GF-D8 (cell line): ENCODE measurements at regions not wholly inside any gene's neighbourhood (a gene's known extent, or its start where the extent isn't known, plus 50 kb on each side); places are given as distances from the start of the nearest gene placed in this dataset.
A peak's percentile ranks its signal among the peaks of the same experiment; 100 is the strongest.
"Not testable (repeated sequence)": the region's sequence is repeated elsewhere in the genome, so short reads cannot be mapped to it uniquely, and the experiment has no call there.

Experiments used
- DNase-seq: peaks from one replicate; lab custom pipeline; 2025; lab: John Stamatoyannopoulos, UW

- no peak for DNase-seq
Measured at GRCh38 chr3:5035113-5035512, 55.9 kb downstream of the BHLHE40 start.

GRCh38 chr3:5035692-5036391 is 56.6 kb downstream of the BHLHE40 start:
- no peak for DNase-seq

GRCh38 chr3:5036392-5036766 is 57.1 kb downstream of the BHLHE40 start:
- no peak for DNase-seq

GRCh38 chr3:5036858-5037257 is 57.6 kb downstream of the BHLHE40 start:
- no peak for DNase-seq

- DNase-seq, result no peak
Measured at GRCh38 chr3:5039585-5039984, 60.3 kb downstream of the BHLHE40 start.

- no peak for DNase-seq
Measured at GRCh38 chr3:5041315-5041714, 62.1 kb downstream of the BHLHE40 start.

- DNase-seq, result no peak
Measured at GRCh38 chr3:5045961-5046360, 66.7 kb downstream of the BHLHE40 start.

- DNase-seq, result no peak
Measured at GRCh38 chr3:5047764-5048419, 68.7 kb downstream of the BHLHE40 start.

- no peak for DNase-seq
Measured at GRCh38 chr3:5051772-5052171, 70.3 kb upstream of the ARL8B start.

- DNase-seq, result no peak
Measured at GRCh38 chr3:5052247-5052646, 69.8 kb upstream of the ARL8B start.

- no peak for DNase-seq
Measured at GRCh38 chr3:5053021-5053831, 68.9 kb upstream of the ARL8B start.

- DNase-seq, result peak; percentile 65
Measured at GRCh38 chr3:5054098-5054497, 68.0 kb upstream of the ARL8B start.

GRCh38 chr3:5054579-5054978 is 67.5 kb upstream of the ARL8B start:
- DNase-seq, result not testable (repeated sequence)

GRCh38 chr3:5055357-5056110 is 66.6 kb upstream of the ARL8B start:
- peak; percentile 72 for DNase-seq

- DNase-seq, result no peak
Measured at GRCh38 chr3:5056111-5056391, 66.0 kb upstream of the ARL8B start.

GRCh38 chr3:5057272-5057671 is 64.8 kb upstream of the ARL8B start:
- no peak for DNase-seq

GRCh38 chr3:5057857-5058324 is 64.2 kb upstream of the ARL8B start:
- DNase-seq, result peak; percentile 72

GRCh38 chr3:5058471-5058951 is 63.6 kb upstream of the ARL8B start:
- DNase-seq, result no peak

- DNase-seq, result no peak
Measured at GRCh38 chr3:5059782-5060181, 62.3 kb upstream of the ARL8B start.

- no peak for DNase-seq
Measured at GRCh38 chr3:5061218-5061569, 60.9 kb upstream of the ARL8B start.

- no peak for DNase-seq
Measured at GRCh38 chr3:5063724-5064123, 58.4 kb upstream of the ARL8B start.

GRCh38 chr3:5068531-5069050 is 53.5 kb upstream of the ARL8B start:
- no peak for DNase-seq
